ENCODE measurements at regions not wholly inside any gene's neighbourhood (a gene's known extent, or its start where the extent isn't known, plus 50 kb on each side); places are given as distances from the start of the nearest gene placed in this dataset.
A peak's percentile ranks its signal among the peaks of the same experiment; 100 is the strongest.

DNA sequence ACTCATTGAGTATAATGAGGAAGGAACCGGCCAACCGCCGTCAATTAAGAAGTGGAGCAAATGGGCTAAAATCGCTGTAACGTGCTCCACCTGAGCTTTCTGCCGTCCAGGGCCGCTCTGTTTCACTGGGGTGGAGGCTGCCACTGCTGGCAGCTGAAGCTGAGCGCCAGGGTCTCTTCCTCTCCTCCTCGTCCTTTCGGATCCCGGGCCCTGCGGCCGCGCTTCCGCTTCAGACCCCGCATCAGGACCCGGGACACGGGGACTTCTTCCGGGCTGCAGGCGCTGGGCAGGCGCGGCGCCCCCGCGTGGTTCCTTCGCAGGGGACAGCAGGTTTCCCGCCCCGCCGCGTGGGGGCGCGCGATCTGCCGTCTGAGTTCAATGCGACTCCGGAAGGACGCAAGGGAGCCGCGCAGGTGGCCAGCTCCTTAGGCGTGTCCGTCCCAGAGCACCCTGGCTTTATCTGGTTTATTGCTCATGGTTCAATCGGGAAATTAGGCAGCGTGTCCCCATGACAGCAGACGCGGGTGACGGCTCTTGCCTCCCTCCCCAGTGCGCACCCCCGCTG is 519.8 kb downstream of the TRIML1 start:
- H3K4me1 Mint-ChIP-seq (ENCODE audit: low read depth): no peaks in the 10 kb centered on the region
- no peak overlapping the region for H3K27ac Mint-ChIP-seq
- H3K4me1 ChIP-seq (ENCODE audit: insufficient read depth, low read length): no peaks in the 10 kb centered on the region
- H3K36me3 Mint-ChIP-seq (ENCODE audit: low read depth): no peaks in the 10 kb centered on the region
- CTCF ChIA-PET: no interaction called here
- no peak overlapping the region for H3K4me3 Mint-ChIP-seq
- peaks cover 0 to 34% of the 10 kb centered on the region in 2 experiments for H3K9me3 ChIP-seq (ENCODE audit: control insufficient read depth in 1 of 2, insufficient read depth in 1 of 2, low read length in 2 of 2)
- TF ChIP-seq, protein P1, sequence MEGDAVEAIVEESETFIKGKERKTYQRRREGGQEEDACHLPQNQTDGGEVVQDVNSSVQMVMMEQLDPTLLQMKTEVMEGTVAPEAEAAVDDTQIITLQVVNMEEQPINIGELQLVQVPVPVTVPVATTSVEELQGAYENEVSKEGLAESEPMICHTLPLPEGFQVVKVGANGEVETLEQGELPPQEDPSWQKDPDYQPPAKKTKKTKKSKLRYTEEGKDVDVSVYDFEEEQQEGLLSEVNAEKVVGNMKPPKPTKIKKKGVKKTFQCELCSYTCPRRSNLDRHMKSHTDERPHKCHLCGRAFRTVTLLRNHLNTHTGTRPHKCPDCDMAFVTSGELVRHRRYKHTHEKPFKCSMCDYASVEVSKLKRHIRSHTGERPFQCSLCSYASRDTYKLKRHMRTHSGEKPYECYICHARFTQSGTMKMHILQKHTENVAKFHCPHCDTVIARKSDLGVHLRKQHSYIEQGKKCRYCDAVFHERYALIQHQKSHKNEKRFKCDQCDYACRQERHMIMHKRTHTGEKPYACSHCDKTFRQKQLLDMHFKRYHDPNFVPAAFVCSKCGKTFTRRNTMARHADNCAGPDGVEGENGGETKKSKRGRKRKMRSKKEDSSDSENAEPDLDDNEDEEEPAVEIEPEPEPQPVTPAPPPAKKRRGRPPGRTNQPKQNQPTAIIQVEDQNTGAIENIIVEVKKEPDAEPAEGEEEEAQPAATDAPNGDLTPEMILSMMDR (IDR thresholded peaks at IDR 0.05): no peak
- no peaks in the 10 kb centered on the region for H3K27me3 Mint-ChIP-seq
- no peaks in the 10 kb centered on the region for H3K27me3 ChIP-seq (ENCODE audit: control insufficient read depth in 1 of 2, insufficient read depth in 2 of 2, low read length in 2 of 2)
- POLR2A ChIA-PET: no interaction called here
- intact Hi-C loops (cut with DNase I, micrococcal nuclease): no loop called here
- H3K4me3 ChIP-seq (ENCODE audit: low read length): no peak overlapping the region
- no peak overlapping the region for H3K27ac ChIP-seq (ENCODE audit: low read depth in 1 of 2, low read length in 2 of 2)
- H3K9me3 Mint-ChIP-seq: peaks cover 15% of the 10 kb centered on the region
- ATAC-seq (ENCODE audit: poor library complexity): no peak
- DNase-seq: peak in 1 of 14 experiments; percentile 11
- no peaks in the 10 kb centered on the region for H3K36me3 ChIP-seq (ENCODE audit: insufficient read depth, low read length)

GRCh38 chr4:188660796-188661195 is 521.6 kb downstream of the TRIML1 start:
- POLR2A ChIA-PET: no interaction called here
- no peaks in the 10 kb centered on the region for H3K4me1 ChIP-seq (ENCODE audit: insufficient read depth, low read length)
- TF ChIP-seq, protein P1 (IDR thresholded peaks at IDR 0.05): no peak
- Mint-ChIP-seq H3K27me3 (no peaks in the 10 kb centered on the region), H3K36me3 (ENCODE audit: low read depth) (no peaks in the 10 kb centered on the region), H3K27ac (no peak overlapping the region), H3K4me3 (no peak overlapping the region), H3K4me1 (ENCODE audit: low read depth) (no peaks in the 10 kb centered on the region), H3K9me3 (peaks cover 11% of the 10 kb centered on the region)
- H3K4me3 ChIP-seq (ENCODE audit: low read length): no peak overlapping the region
- ATAC-seq (ENCODE audit: poor library complexity) (no peak), DNase-seq (no peak)
- no peaks in the 10 kb centered on the region for H3K27me3 ChIP-seq (ENCODE audit: control insufficient read depth in 1 of 2, insufficient read depth in 2 of 2, low read length in 2 of 2)
- H3K9me3 ChIP-seq (ENCODE audit: control insufficient read depth in 1 of 2, insufficient read depth in 1 of 2, low read length in 2 of 2): peaks cover 0 to 31% of the 10 kb centered on the region in 2 experiments
- CTCF ChIA-PET: no interaction called here
- intact Hi-C loops (cut with DNase I, micrococcal nuclease): no loop called here
- H3K27ac ChIP-seq (ENCODE audit: low read depth in 1 of 2, low read length in 2 of 2): no peak overlapping the region
- no peaks in the 10 kb centered on the region for H3K36me3 ChIP-seq (ENCODE audit: insufficient read depth, low read length)

- Mint-ChIP-seq H3K9me3 (peaks cover 13% of the 10 kb centered on the region), H3K27ac (no peak overlapping the region), H3K36me3 (ENCODE audit: low read depth) (no peaks in the 10 kb centered on the region), H3K4me3 (no peak overlapping the region), H3K4me1 (ENCODE audit: low read depth) (no peaks in the 10 kb centered on the region), H3K27me3 (no peaks in the 10 kb centered on the region)
- TF ChIP-seq, protein P1 (IDR thresholded peaks at IDR 0.05): no peak
- Histone ChIP-seq H3K4me1 (ENCODE audit: insufficient read depth, low read length) (no peaks in the 10 kb centered on the region), H3K4me3 (ENCODE audit: low read length) (no peak overlapping the region), H3K9me3 (ENCODE audit: control insufficient read depth in 1 of 2, insufficient read depth in 1 of 2, low read length in 2 of 2) (peaks cover 0 to 31% of the 10 kb centered on the region in 2 experiments), H3K36me3 (ENCODE audit: insufficient read depth, low read length) (no peaks in the 10 kb centered on the region), H3K27me3 (ENCODE audit: control insufficient read depth in 1 of 2, insufficient read depth in 2 of 2, low read length in 2 of 2) (no peaks in the 10 kb centered on the region), H3K27ac (ENCODE audit: low read depth in 1 of 2, low read length in 2 of 2) (no peak overlapping the region)
- intact Hi-C loops (cut with DNase I, micrococcal nuclease): no loop called here
- POLR2A ChIA-PET: no interaction called here
- CTCF ChIA-PET: no interaction called here
- ATAC-seq (ENCODE audit: poor library complexity) (no peak), DNase-seq (no peak)
Measured at GRCh38 chr4:188661502-188661901, 522.3 kb downstream of the TRIML1 start.

Measured in CD4-positive, alpha-beta T cell (primary cell).